Lower lobe of right lung (tissue), 2 donors: ENCODE measurements at regions not wholly inside any gene's neighbourhood (a gene's known extent, or its start where the extent isn't known, plus 50 kb on each side); places are given as distances from the start of the nearest gene placed in this dataset.
"Not testable (repeated sequence)": the region's sequence is repeated elsewhere in the genome, so short reads cannot be mapped to it uniquely, and the experiment has no call there.

Source experiments
- ATAC-seq, 2 donors: fragments of 200-7000 bp; cut with Tn5 transposase; one replicate each; pipeline ENCODE4 v1.9.1; 2020 to 2022; ENCODE audit warnings: mild to moderate bottlenecking in 2 of 2, moderate library complexity in 2 of 2
- DNase-seq: peaks from one replicate; pipeline ENCODE4 v3.0.0-alpha.2; 2020
- H3K27ac ChIP-seq: fragments of 200-600 bp; one replicate; pipeline ENCODE4 v1.8.0; 2022
- H3K27me3 ChIP-seq: fragments of 200-600 bp; one replicate; pipeline ENCODE4 v1.8.0; 2022; ENCODE audit warnings: low read depth
- H3K36me3 ChIP-seq: fragments of 200-600 bp; one replicate; pipeline ENCODE4 v1.8.0; 2022; ENCODE audit warnings: mild to moderate bottlenecking
- H3K4me1 ChIP-seq: fragments of 200-600 bp; one replicate; pipeline ENCODE4 v1.8.0; 2022
- H3K4me3 ChIP-seq: fragments of 200-600 bp; one replicate; pipeline ENCODE4 v1.8.0; 2022; ENCODE audit warnings: mild to moderate bottlenecking
- H3K9me3 ChIP-seq: fragments of 200-600 bp; one replicate; pipeline ENCODE4 v1.8.0; 2022
- CTCF ChIP-seq: fragments of 200-600 bp; IDR thresholded peaks from one replicate; pipeline ENCODE4 v1.8.0; 2022; ENCODE audit warnings: antibody characterized with exemption, mild to moderate bottlenecking
- intact Hi-C: fragments of 100-400 bp; cut with DNase I; formaldehyde crosslinking; loops from one replicate; pipeline ENCODE4 v1.11.0; 2022
- donor health status: DM: no; HTN: yes; CAD: no; lungs with severe emphysema.

- no peaks in the 10 kb centered on the region for H3K4me1 ChIP-seq
- intact Hi-C loops, result no loop called here
- H3K9me3 ChIP-seq, result peaks cover 19% of the 10 kb centered on the region
- H3K27ac ChIP-seq, result no peak overlapping the region
- no peak for ATAC-seq
- H3K36me3 ChIP-seq, result no peaks in the 10 kb centered on the region
- no peak overlapping the region for H3K4me3 ChIP-seq
- H3K27me3 ChIP-seq, result no peaks in the 10 kb centered on the region
- no peak for DNase-seq
- no peak for TF ChIP-seq CTCF
Observed at GRCh38 chr2:11891671-11892440, 145.4 kb downstream of the LPIN1 start.

GRCh38 chr2:11896386-11896785 is 150.0 kb downstream of the LPIN1 start:
- TF ChIP-seq CTCF, result no peak
- H3K36me3 ChIP-seq, result no peaks in the 10 kb centered on the region
- H3K4me3 ChIP-seq, result no peak overlapping the region
- intact Hi-C loops, result no loop called here
- DNase-seq (no peak), ATAC-seq (no peak)
- H3K9me3 ChIP-seq, result no peaks in the 10 kb centered on the region
- no peaks in the 10 kb centered on the region for H3K27me3 ChIP-seq
- H3K27ac ChIP-seq, result no peak overlapping the region
- no peaks in the 10 kb centered on the region for H3K4me1 ChIP-seq

- Histone ChIP-seq H3K4me1 (no peaks in the 10 kb centered on the region), H3K36me3 (no peaks in the 10 kb centered on the region), H3K27ac (no peak overlapping the region), H3K9me3 (no peaks in the 10 kb centered on the region), H3K4me3 (no peak overlapping the region), H3K27me3 (no peaks in the 10 kb centered on the region)
- TF ChIP-seq CTCF, result no peak
- DNase-seq, result no peak
- peak in 1 of 2 donors; percentile 49 for ATAC-seq
- intact Hi-C loops, result no loop called here
Observed at GRCh38 chr2:11898576-11898975, 152.1 kb downstream of the LPIN1 start.

- no peak for TF ChIP-seq CTCF
- intact Hi-C loops, result no loop called here
- H3K4me1 ChIP-seq, result peaks cover 4% of the 10 kb centered on the region
- H3K27ac ChIP-seq, result no peak overlapping the region
- ATAC-seq, result no peak
- no peak overlapping the region for H3K4me3 ChIP-seq
- DNase-seq, result no peak
- no peaks in the 10 kb centered on the region for H3K27me3 ChIP-seq
- no peaks in the 10 kb centered on the region for H3K36me3 ChIP-seq
- no peaks in the 10 kb centered on the region for H3K9me3 ChIP-seq
Observed at GRCh38 chr2:11899264-11899818, 152.9 kb downstream of the LPIN1 start.

- H3K9me3 ChIP-seq, ATAC-seq, intact Hi-C loops, H3K4me1 ChIP-seq, H3K4me3 ChIP-seq, H3K27me3 ChIP-seq, H3K36me3 ChIP-seq, H3K27ac ChIP-seq, DNase-seq: not testable (repeated sequence)
Observed at GRCh38 chr2:11900891-11901290, 154.5 kb downstream of the LPIN1 start.

GRCh38 chr2:11901351-11902069 is 155.1 kb downstream of the LPIN1 start:
- no peaks in the 10 kb centered on the region for H3K36me3 ChIP-seq
- intact Hi-C loops, result no loop called here
- H3K9me3 ChIP-seq, result no peaks in the 10 kb centered on the region
- DNase-seq (no peak), ATAC-seq (no peak)
- no peak overlapping the region for H3K27ac ChIP-seq
- no peak overlapping the region for H3K4me3 ChIP-seq
- H3K4me1 ChIP-seq, result peaks cover 4% of the 10 kb centered on the region
- no peak for TF ChIP-seq CTCF
- H3K27me3 ChIP-seq, result no peaks in the 10 kb centered on the region
